Smooth muscle cell (in vitro differentiated cells): ENCODE measurements at regions not wholly inside any gene's neighbourhood (a gene's known extent, or its start where the extent isn't known, plus 50 kb on each side); places are given as distances from the start of the nearest gene placed in this dataset.

Experiments used
- DNase-seq: peaks from one replicate; lab custom pipeline; 2025; ENCODE audit not compliant: unreplicated experiment; lab: John Stamatoyannopoulos, UW
- H2AFZ ChIP-seq: fragments of 200-600 bp; sonication (generic); 2 replicates; pipeline ENCODE4 v1.6.0; 2016; ENCODE audit warnings: antibody characterized with exemption, low read depth, mild to moderate bottlenecking
- H3F3A ChIP-seq: fragments of 200-600 bp; sonication (generic); 2 replicates; pipeline ENCODE4 v1.6.0; 2017; ENCODE audit warnings: antibody characterized with exemption, low read depth
- H3K27ac ChIP-seq: fragments of 200-600 bp; sonication (generic); 2 replicates; pipeline ENCODE4 v1.5.1; 2016; ENCODE audit warnings: low read depth, mild to moderate bottlenecking
- H3K27me3 ChIP-seq: fragments of 200-600 bp; sonication (generic); 2 replicates; pipeline ENCODE4 v1.6.1; 2016; ENCODE audit warnings: low read depth, mild to moderate bottlenecking
- H3K36me3 ChIP-seq: fragments of 200-600 bp; sonication (generic); 2 replicates; pipeline ENCODE4 v1.5.1; 2016; ENCODE audit warnings: low read depth
- H3K4me1 ChIP-seq: fragments of 200-600 bp; sonication (generic); 2 replicates; pipeline ENCODE4 v1.5.1; 2016; ENCODE audit warnings: low read depth
- H3K4me2 ChIP-seq: fragments of 200-600 bp; sonication (generic); 2 replicates; pipeline ENCODE4 v1.6.0; 2016; ENCODE audit warnings: mild to moderate bottlenecking
- H3K4me3 ChIP-seq: fragments of 200-600 bp; sonication (generic); 2 replicates; pipeline ENCODE4 v1.5.1; 2016; ENCODE audit warnings: mild to moderate bottlenecking
- H3K79me2 ChIP-seq: fragments of 200-600 bp; sonication (generic); 2 replicates; pipeline ENCODE4 v1.6.0; 2016; ENCODE audit warnings: low read depth, mild to moderate bottlenecking
- H3K9ac ChIP-seq: fragments of 200-600 bp; sonication (generic); 2 replicates; pipeline ENCODE4 v1.6.0; 2016; ENCODE audit warnings: low read depth
- H3K9me3 ChIP-seq: fragments of 200-600 bp; sonication (generic); replicated peaks from 2 replicates; pipeline ENCODE4 v1.5.1; 2016; ENCODE audit warnings: low read depth
- H4K20me1 ChIP-seq: fragments of 200-600 bp; sonication (generic); 2 replicates; pipeline ENCODE4 v1.6.0; 2016; ENCODE audit warnings: low read depth
- WGBS: methylation state at CpG from one replicate; pipeline ENCODE4 v1.1.7; 2016; ENCODE audit warnings: low lambda C conversion rate; 5-methylcytosine and 5-hydroxymethylcytosine counted together
- TF ChIP-seq, protein P1 (sequence below): fragments of 200-600 bp; sonication (generic); IDR thresholded peaks from 2 replicates; pipeline ENCODE4 v1.5.1; 2017; ENCODE audit warnings: borderline replicate concordance, mild to moderate bottlenecking, antibody characterized with exemption; ENCODE audit not compliant: insufficient read depth, poor library complexity, severe bottlenecking

DNA sequence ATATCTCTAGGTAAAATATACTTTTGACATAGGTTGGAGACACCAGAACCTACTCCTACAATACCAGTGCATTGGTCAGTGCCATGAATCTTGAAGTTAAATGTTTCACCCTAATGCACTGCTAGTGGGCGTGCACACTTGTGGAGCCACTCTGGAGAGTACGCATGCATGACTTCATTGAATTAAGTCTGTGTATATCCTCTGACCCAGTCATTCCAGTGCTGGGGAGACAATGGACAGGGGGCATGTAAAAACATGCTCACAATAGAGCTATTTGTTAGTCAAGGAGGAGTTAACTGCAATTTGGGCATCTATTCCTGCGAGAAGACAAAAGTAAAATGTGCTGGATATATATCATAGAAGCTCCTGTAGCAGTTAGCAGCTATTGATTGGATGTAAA lies 335.4 kb upstream of the NCAM1 start:
- TF ChIP-seq, protein P1, sequence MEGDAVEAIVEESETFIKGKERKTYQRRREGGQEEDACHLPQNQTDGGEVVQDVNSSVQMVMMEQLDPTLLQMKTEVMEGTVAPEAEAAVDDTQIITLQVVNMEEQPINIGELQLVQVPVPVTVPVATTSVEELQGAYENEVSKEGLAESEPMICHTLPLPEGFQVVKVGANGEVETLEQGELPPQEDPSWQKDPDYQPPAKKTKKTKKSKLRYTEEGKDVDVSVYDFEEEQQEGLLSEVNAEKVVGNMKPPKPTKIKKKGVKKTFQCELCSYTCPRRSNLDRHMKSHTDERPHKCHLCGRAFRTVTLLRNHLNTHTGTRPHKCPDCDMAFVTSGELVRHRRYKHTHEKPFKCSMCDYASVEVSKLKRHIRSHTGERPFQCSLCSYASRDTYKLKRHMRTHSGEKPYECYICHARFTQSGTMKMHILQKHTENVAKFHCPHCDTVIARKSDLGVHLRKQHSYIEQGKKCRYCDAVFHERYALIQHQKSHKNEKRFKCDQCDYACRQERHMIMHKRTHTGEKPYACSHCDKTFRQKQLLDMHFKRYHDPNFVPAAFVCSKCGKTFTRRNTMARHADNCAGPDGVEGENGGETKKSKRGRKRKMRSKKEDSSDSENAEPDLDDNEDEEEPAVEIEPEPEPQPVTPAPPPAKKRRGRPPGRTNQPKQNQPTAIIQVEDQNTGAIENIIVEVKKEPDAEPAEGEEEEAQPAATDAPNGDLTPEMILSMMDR: no peak
- no peak overlapping the region for H3K27ac ChIP-seq
- peaks cover 3% of the 10 kb centered on the region for H3K27me3 ChIP-seq
- no peak overlapping the region for H3K4me3 ChIP-seq
- H3K9me3 ChIP-seq: no peaks in the 10 kb centered on the region
- DNase-seq: no peak
- WGBS: 85% methylated on average over 3 of the region's 3 CpGs
- H4K20me1 ChIP-seq: no peaks in the 10 kb centered on the region
- no peaks in the 10 kb centered on the region for H3K4me1 ChIP-seq
- H3F3A ChIP-seq: no peaks in the 10 kb centered on the region
- no peaks in the 10 kb centered on the region for H3K79me2 ChIP-seq
- H2AFZ ChIP-seq: no peak overlapping the region
- no peaks in the 10 kb centered on the region for H3K36me3 ChIP-seq
- H3K4me2 ChIP-seq: no peak overlapping the region
- H3K9ac ChIP-seq: no peak overlapping the region

DNA sequence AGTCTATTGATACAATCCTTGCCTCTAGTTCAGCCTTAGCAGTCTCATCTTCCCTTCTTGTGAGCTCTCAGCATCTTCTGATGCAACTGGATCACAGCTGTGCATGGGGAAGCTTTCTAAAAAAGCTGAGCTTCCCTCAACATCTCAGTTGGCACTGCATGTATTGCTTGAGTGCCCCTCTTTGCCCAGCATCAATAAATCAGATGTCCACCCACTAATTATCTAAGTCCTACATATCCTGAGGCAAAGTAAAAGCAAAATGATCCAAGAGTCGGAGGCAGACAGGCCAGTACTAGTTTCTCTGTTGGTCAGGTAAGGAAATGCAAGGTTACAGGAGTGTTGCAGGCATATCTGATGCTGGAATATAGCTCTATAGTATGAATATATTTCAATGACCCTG lies 334.5 kb upstream of the NCAM1 start:
- no peak overlapping the region for H3K4me3 ChIP-seq
- no peaks in the 10 kb centered on the region for H3K79me2 ChIP-seq
- no peak overlapping the region for H3K4me2 ChIP-seq
- DNase-seq: no peak
- no peaks in the 10 kb centered on the region for H3K36me3 ChIP-seq
- WGBS: 74% methylated on average over 1 of the region's 1 CpG
- no peaks in the 10 kb centered on the region for H3F3A ChIP-seq
- no peak overlapping the region for H2AFZ ChIP-seq
- TF ChIP-seq, protein P1: no peak
- H4K20me1 ChIP-seq: no peaks in the 10 kb centered on the region
- H3K9me3 ChIP-seq: no peaks in the 10 kb centered on the region
- peaks cover 12% of the 10 kb centered on the region for H3K27me3 ChIP-seq
- H3K9ac ChIP-seq: no peak overlapping the region
- H3K27ac ChIP-seq: no peak overlapping the region
- no peaks in the 10 kb centered on the region for H3K4me1 ChIP-seq

DNA sequence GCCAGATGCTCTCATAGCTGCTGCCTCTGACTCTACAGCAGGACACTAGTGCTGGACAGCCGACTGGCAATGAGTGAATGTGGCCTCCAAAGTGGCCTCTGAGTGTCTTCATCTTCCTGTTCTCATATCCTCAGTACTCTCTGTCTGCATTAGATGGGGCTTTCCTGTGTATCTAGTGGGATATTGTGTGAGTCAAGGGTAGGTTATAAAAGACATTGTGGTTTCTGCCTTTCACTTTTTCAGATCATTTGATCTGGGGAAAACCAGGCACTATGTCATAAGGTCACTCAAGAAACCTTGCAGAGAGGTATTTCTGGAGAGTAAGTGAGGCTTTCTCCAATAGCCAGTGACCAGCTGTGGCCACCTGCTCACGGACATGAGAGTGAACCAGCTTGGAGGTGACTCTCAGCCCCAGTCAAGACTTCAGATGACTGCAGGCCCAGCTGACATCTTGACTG lies 333.6 kb upstream of the NCAM1 start:
- no peaks in the 10 kb centered on the region for H3K36me3 ChIP-seq
- H3K9ac ChIP-seq: no peak overlapping the region
- no peak overlapping the region for H3K4me3 ChIP-seq
- peaks cover 12% of the 10 kb centered on the region for H3K27me3 ChIP-seq
- DNase-seq: no peak
- H3K9me3 ChIP-seq: no peaks in the 10 kb centered on the region
- H3K27ac ChIP-seq: no peak overlapping the region
- H3K4me2 ChIP-seq: no peak overlapping the region
- H3K79me2 ChIP-seq: no peaks in the 10 kb centered on the region
- H4K20me1 ChIP-seq: no peaks in the 10 kb centered on the region
- H3K4me1 ChIP-seq: no peaks in the 10 kb centered on the region
- no peak overlapping the region for H2AFZ ChIP-seq
- TF ChIP-seq, protein P1: no peak
- H3F3A ChIP-seq: no peaks in the 10 kb centered on the region
- 96% methylated on average over 2 of the region's 2 CpGs for WGBS

DNA sequence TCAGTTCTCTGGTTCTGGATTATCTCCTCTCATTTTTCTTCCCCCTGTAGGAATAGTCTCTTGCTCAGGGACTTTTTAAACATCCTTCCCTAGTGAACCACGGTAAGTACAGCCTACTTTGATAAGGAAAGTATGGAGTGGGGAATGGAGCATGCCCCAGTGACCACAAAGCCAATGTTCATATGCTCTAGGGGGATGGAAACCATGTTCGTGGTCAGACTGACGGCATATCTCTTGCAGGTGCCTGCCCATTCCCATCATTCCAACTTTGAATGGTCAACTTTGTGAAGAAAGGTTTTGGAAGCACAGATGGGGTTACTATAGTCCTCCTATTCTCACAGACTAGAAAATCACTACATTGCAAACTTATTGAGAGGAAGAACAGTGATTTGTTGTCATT lies 332.5 kb upstream of the NCAM1 start:
- Histone ChIP-seq H4K20me1 (no peaks in the 10 kb centered on the region), H3K79me2 (no peaks in the 10 kb centered on the region), H2AFZ (no peak overlapping the region), H3K9ac (no peak overlapping the region), H3K27ac (no peak overlapping the region), H3K4me1 (no peaks in the 10 kb centered on the region), H3K36me3 (no peaks in the 10 kb centered on the region), H3K4me2 (no peak overlapping the region), H3K4me3 (no peak overlapping the region), H3K27me3 (peaks cover 17% of the 10 kb centered on the region), H3F3A (no peaks in the 10 kb centered on the region), H3K9me3 (no peaks in the 10 kb centered on the region)
- TF ChIP-seq, protein P1: no peak
- no peak for DNase-seq
- 56% methylated on average over 3 of the region's 3 CpGs for WGBS
